Medulla oblongata (tissue), 1 donor: ENCODE measurements at regions not wholly inside any gene's neighbourhood (a gene's known extent, or its start where the extent isn't known, plus 50 kb on each side); places are given as distances from the start of the nearest gene placed in this dataset.

ENCODE experiments used
- DNase-seq: peaks from one replicate; pipeline ENCODE4 v3.0.0-alpha.2; 2015; ENCODE audit errors: extremely low spot score

DNA sequence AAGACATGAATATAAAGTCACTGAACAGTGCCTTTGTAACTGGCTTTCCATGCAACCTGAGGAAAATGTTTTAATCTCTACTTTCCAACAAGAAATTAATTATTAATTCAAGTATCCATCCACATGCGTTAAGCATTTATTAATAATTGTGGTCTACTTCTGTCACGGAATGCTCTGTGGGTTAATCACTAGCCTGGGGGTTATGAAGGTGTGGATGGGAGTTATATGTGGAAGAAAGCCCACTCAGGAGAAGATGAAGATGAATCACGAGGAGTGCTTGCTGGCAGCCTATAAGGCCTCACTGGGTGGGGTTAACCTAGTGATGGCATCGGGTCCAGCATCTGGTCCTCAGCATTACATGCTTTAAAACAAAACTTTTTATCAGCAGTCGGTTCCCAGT is 99.5 kb upstream of the AVPR1A start:
- DNase-seq: no peak

DNA sequence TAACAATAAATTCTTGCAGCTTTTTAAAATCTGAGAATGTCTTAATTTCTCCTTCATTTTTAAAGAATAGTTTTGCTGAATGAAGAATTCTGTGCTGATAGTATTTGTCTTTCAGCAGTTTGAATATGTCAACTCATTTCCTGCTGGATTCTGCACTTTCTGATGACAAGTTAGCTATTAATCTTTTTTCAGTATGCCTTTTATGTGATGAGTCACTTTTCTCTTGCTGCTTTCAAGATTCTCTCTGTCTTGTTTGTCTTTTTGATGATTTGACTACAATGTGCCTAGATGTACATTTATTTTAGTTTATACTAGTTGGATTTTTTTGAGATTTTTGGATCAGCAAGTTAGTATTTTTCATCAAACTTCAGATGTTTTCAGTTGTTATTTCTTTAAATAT is 87.9 kb upstream of the AVPR1A start:
- no peak for DNase-seq

DNA sequence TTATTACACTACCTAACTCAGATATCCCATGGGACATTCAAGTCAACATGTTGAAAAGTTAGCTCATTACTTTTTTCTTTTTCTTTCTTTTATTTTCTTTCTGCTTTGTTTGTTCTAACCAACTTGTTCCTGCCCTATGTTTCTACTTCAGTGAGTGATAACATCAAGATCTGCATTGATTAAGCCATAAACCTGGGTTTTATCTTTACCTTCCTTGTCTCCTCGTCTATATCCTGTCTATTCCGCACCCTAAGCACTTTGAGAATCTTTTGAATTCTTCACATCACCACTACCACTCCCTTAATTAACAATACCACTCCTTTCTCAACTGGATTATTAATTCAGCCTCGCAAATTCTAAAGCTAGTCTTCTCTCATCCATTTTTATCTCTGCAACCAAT is 81.9 kb upstream of the AVPR1A start:
- DNase-seq: no peak

DNA sequence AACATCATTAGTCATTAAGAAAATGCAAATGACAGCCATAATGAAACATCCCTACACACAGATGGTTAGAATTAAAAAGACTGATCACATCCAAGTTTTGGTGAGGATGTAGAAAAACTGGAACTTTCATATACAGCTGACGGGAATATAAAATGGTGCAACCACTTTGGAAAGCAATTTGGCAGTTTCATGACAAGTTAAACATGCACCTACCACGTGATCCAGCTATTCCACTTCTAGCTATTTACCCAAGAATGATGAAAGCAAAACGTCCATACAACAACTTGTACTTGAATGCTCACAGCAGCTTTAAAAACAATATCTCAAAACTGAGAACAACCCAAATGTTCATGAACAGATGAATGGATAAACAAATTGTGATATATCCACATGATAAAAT is 77.9 kb upstream of the AVPR1A start:
- no peak for DNase-seq

DNA sequence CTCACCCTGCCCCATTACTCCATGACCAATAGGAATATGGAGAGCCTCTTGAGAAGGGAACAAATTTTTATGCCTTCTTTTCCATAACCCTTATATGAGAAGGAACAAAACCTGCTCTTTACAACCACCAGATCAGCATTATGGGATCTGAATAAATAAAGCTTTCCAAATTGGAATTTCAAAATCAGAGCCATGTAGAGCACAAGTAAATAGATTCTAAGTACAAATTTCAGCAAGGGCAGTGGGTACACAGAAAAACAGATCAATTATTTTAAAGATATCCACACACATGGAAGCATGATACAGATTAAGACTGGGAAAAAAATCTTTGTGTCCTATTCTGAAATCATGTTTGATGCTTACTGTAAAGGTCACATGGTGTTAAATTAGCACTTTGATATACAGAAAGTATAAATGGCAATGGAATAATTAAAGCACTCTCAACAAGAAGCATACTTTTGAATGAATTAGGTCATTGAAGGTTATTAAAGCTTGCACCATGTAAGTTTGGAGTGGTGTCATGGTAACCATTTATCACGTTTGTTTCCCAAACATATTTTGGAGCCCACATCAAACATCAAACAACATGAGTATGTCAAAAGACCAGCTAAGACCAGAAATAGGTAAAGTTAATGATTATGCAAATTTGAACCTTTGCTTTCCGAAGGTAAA is 75.9 kb upstream of the AVPR1A start:
- no peak for DNase-seq

DNA sequence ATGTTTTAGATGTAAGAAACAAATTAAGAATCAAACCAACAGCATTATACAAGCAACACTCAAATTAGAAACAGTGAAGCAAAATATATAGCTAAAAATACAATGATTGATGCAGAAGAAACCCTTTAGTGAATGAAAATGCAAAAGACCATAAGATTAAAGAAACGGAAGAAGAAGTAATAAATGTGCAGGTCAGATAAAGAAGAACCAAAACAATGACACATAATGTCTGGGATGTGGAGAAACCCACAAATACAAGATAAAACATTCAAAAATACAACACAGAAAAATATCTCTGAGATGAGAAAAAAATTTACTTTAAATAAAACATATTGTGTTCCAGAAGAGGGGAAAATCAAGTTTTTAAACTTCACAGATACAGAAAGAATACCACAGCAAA is 73.4 kb upstream of the AVPR1A start:
- DNase-seq: no peak

DNA sequence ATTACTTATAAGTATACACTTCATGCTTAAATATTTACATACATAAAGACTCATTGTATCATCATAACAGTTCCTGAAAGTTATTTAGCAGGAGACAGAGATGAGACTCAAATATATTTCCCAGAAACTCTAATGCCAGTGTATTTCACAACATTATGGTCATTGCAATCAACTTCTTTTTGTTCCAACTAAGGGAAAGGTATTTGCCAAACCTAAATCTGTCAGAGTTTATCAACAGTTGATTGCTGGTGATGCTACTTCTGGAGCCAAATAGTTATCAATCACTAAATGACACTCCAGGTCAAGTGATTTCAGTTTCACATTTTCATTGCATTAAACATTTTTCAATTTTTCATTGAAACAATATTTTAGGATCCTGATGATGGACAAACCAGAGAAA is 72.1 kb upstream of the AVPR1A start:
- no peak for DNase-seq

DNA sequence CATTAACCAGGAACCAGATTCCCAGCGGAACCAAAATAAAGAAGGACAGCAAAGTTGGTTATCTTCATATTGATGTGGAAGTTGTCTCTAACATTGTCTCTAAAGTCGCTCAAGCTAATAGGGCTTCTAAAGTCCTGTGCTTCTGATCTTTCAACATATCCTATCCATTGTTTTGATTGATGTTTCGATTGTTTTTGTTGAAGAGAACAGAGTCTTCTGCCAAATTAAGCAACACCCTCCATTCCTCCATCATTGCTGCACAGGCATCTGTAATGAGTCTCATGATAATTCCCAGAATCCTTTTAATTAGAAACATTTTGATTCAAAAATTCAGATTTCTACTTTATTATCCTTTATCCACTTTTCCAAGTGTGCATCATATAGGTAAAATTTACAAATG is 71.6 kb upstream of the AVPR1A start:
- no peak for DNase-seq

DNA sequence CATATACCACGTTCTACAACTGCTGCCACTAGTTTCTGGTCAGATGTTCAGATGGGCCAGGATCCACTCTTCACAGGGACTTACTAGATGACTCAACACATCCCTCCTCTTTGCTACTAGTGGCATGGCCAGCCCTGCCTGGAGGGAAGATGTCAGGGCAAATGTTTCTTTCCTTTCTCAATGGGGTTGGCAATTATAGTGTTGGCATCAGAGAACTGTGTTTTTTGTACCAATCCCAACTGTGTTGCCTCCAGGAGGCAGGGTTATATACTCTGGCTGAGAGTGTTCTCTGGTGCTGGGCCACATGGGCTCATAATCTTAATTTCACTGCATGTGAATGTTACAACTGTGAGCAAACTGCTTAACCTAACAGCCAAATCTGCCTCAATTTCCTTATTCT is 69.9 kb upstream of the AVPR1A start:
- no peak for DNase-seq

DNA sequence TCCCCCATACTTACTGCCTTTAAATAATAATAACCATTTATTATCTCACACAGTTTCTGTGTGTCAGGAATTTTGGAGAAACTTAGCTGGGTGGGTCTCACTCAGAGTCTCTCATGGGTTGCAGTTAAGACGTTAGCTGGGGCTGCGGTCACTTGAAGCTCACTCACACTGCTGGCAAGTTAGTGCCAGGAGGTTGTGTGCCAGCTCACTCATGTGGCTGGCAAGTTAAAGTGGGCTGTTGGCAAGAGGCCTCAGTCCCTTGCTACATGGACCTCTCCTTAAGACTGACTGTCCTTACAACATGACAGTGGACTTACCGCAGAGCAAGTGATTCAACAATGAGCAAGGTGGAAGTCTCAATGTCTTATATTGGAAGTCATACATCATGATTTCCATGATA is 61.3 kb upstream of the AVPR1A start:
- DNase-seq: no peak

DNA sequence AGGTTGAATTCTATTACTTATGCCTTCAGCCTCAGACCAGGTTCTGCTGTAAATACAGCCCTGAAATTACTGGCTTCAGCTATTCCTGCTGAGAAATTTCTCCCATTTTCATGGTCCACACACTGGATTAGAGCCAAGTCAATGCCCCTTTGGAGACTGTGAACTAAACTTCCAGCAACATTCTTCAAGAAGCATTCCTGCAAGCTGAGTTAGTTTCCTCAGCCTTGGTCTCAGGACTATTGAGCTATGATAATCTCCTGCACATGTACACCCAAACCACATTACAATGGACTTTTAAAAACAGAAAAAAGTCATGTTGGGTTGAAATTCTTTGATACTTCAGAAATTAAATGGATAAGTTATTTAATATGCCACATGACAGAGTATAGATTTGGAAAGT is 58.0 kb upstream of the AVPR1A start:
- no peak for DNase-seq

DNA sequence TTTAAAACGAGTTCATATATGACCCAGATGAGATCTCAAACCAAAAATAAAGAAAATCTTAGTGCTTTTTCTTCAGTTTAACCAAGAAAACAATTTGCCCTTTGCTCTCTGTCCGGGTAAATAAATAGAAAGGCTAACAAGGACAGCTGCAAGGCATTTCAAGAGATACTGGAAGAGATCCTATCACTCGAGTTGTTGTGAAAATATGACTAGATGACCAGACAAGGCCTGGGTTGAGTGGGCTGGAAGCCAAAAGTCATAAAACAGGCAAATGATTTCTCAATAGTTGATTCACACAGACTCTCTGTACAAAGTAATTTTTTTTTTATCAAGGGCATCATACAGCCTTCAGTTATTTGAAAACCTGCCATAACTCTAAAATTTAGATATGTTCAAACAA is 55.9 kb upstream of the AVPR1A start:
- DNase-seq: no peak

DNA sequence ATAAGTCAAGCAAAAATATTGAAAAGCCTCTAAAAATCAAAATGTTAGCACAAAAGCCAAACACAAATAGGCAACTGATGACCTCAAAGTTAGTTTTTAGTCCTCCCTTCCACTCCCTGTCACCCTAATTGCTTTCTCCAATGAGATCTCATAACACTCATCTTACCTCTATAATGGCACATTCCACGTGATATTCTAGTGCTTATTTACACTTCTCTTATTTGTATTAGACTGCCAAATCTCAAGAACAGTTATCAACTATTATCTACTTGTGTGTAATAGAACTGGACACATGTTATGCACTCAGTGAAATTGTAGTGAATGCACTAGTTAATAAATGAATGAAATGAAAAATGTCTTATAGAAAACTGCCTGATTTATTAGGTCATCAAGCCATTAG is 55.5 kb upstream of the AVPR1A start:
- DNase-seq: no peak
